ENCODE measurements at regions not wholly inside any gene's neighbourhood (a gene's known extent, or its start where the extent isn't known, plus 50 kb on each side); places are given as distances from the start of the nearest gene placed in this dataset.

GRCh38 chr2:16319551-16320121 is 346.0 kb downstream of the CYRIA start:
- no peaks in the 10 kb centered on the region for H3K36me3 ChIP-seq (ENCODE audit: control insufficient read depth, insufficient read depth, low read length)
- H3K27me3 ChIP-seq (ENCODE audit: control insufficient read depth, insufficient read depth, low read length) = no peaks in the 10 kb centered on the region
- no peak overlapping the region for H3K9ac ChIP-seq
- H2AFZ ChIP-seq = no peak overlapping the region
- no peaks in the 10 kb centered on the region for H3K4me1 ChIP-seq
- H3K9me3 ChIP-seq (ENCODE audit: control insufficient read depth, low read length) = no peaks in the 10 kb centered on the region
- no peak overlapping the region for H3K4me3 ChIP-seq (ENCODE audit: low read depth, low read length)
- TF ChIP-seq CTCF (IDR thresholded peaks at IDR 0.05) = no peak
- no peak overlapping the region for H3K27ac ChIP-seq
- no peak overlapping the region for H3K4me2 ChIP-seq (ENCODE audit: low read length)
- no peaks in the 10 kb centered on the region for H3K79me2 ChIP-seq

GRCh38 chr2:16318474-16319195 is 347.0 kb downstream of the CYRIA start:
- H3K27me3 ChIP-seq (ENCODE audit: control insufficient read depth, insufficient read depth, low read length) = no peaks in the 10 kb centered on the region
- H3K9ac ChIP-seq = no peak overlapping the region
- no peaks in the 10 kb centered on the region for H3K36me3 ChIP-seq (ENCODE audit: control insufficient read depth, insufficient read depth, low read length)
- H3K79me2 ChIP-seq = no peaks in the 10 kb centered on the region
- no peak overlapping the region for H3K4me3 ChIP-seq (ENCODE audit: low read depth, low read length)
- H3K27ac ChIP-seq = no peak overlapping the region
- TF ChIP-seq CTCF (IDR thresholded peaks at IDR 0.05) = no peak
- H2AFZ ChIP-seq = no peak overlapping the region
- H3K4me1 ChIP-seq = no peaks in the 10 kb centered on the region
- no peak overlapping the region for H3K4me2 ChIP-seq (ENCODE audit: low read length)
- H3K9me3 ChIP-seq (ENCODE audit: control insufficient read depth, low read length) = no peaks in the 10 kb centered on the region

- no peaks in the 10 kb centered on the region for H3K9me3 ChIP-seq (ENCODE audit: control insufficient read depth, low read length)
- H3K4me2 ChIP-seq (ENCODE audit: low read length) = no peak overlapping the region
- no peak overlapping the region for H3K27ac ChIP-seq
- H3K27me3 ChIP-seq (ENCODE audit: control insufficient read depth, insufficient read depth, low read length) = no peaks in the 10 kb centered on the region
- TF ChIP-seq CTCF (IDR thresholded peaks at IDR 0.05) = no peak
- no peak overlapping the region for H2AFZ ChIP-seq
- no peak overlapping the region for H3K4me3 ChIP-seq (ENCODE audit: low read depth, low read length)
- H3K9ac ChIP-seq = no peak overlapping the region
- H3K4me1 ChIP-seq = no peaks in the 10 kb centered on the region
- no peaks in the 10 kb centered on the region for H3K79me2 ChIP-seq
- H3K36me3 ChIP-seq (ENCODE audit: control insufficient read depth, insufficient read depth, low read length) = no peaks in the 10 kb centered on the region
Measured at GRCh38 chr2:16318051-16318450, 347.6 kb downstream of the CYRIA start.

GRCh38 chr2:16317211-16317830 is 348.3 kb downstream of the CYRIA start:
- Histone ChIP-seq H3K9me3 (ENCODE audit: control insufficient read depth, low read length) (no peaks in the 10 kb centered on the region), H3K27me3 (ENCODE audit: control insufficient read depth, insufficient read depth, low read length) (no peaks in the 10 kb centered on the region), H3K27ac (no peak overlapping the region), H3K4me2 (ENCODE audit: low read length) (no peak overlapping the region), H3K4me3 (ENCODE audit: low read depth, low read length) (no peak overlapping the region), H3K4me1 (no peaks in the 10 kb centered on the region), H3K36me3 (ENCODE audit: control insufficient read depth, insufficient read depth, low read length) (no peaks in the 10 kb centered on the region), H2AFZ (no peak overlapping the region), H3K9ac (no peak overlapping the region), H3K79me2 (no peaks in the 10 kb centered on the region)
- TF ChIP-seq CTCF (IDR thresholded peaks at IDR 0.05) = no peak
